HPDE6-E6E7 (cell line): ENCODE measurements at regions not wholly inside any gene's neighbourhood (a gene's known extent, or its start where the extent isn't known, plus 50 kb on each side); places are given as distances from the start of the nearest gene placed in this dataset.

Experiments used
- DNase-seq: peaks from one replicate; pipeline ENCODE4 v3.0.0; 2011; ENCODE audit warnings: missing footprints; ENCODE audit errors: extremely low spot score

DNA sequence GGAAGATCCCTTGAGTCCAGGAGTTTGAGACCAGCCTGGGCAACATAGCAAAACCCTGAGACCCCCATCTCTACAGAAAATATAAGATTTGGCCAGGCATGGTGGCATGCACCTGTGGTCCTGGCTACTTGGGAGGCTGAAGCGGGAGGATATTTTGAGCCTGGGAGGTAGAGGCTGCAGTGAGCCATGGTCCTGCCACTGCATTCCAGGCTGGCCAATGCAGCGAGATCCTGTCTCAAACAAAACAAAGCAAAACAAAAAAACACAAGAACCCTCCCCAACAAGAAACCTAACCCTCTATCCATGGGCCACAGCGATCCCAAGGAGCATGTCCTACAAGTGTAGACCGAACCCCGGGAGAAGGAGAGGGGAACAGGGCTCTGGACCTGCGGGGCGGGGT, 133.3 kb downstream of the MGAT5B start:
- DNase-seq: no peak

DNA sequence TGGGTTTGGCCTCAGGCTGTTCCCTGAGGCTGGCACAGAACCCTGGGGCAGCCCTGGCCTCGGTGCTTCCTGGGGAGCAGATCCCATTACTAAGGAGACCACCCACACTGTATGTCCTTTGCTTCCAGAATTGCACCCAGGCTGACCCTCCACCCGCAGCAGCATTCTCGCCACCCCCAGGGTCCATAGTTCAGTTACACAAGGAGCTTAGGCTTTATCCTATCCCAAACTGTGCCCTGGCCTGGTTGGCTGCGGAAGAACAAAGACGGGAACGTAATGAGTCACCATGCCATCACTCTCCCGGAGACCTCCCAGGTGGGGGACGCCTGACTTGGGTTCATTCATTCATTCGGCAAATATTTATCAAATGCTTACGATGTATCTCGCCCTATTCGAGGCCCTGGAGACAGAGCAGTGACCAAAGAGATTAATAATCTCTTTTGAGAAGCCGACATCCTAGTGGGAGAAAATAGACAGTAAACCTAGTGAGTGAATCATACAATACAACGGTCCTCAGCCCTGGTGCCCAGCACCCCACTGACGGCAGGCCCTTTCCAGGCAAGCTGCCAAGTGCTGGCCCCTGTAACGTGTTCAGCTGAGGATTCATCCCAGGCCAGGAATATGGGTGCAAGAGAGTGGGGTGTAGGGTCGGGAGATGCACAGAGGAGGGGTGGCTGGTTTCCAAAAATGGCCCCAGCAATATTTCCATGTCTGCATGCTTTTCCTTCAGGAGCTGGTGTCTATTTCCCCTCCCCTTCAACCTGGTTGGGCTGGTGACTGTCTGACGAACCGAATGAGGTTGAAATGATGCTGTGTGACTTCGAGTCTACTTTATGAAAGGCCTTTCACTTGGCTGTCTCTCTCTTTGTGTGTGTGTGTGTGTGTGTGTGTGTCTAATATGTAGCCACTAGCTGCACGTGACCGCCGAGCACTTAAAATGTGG, 134.2 kb downstream of the MGAT5B start:
- peak; percentile 81 for DNase-seq

DNA sequence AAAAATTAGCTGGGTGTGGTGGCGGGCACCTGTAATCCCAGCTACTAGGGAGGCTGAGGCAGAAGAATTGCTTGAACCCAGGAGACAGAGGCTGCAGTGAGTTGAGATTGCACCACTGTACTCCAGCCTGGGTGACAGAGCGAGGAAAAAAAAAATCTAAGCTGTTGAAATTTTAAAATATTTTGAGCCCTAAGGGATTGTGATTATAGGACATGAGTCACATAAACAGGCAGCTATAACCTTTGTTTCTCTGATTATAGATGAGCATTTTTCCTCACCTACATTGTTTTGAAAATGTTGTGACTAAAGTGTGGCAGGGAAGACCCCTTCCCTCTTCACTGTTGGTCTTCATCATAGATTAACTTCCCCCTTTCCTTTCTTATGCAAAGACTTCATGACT, 135.5 kb downstream of the MGAT5B start:
- no peak for DNase-seq

DNA sequence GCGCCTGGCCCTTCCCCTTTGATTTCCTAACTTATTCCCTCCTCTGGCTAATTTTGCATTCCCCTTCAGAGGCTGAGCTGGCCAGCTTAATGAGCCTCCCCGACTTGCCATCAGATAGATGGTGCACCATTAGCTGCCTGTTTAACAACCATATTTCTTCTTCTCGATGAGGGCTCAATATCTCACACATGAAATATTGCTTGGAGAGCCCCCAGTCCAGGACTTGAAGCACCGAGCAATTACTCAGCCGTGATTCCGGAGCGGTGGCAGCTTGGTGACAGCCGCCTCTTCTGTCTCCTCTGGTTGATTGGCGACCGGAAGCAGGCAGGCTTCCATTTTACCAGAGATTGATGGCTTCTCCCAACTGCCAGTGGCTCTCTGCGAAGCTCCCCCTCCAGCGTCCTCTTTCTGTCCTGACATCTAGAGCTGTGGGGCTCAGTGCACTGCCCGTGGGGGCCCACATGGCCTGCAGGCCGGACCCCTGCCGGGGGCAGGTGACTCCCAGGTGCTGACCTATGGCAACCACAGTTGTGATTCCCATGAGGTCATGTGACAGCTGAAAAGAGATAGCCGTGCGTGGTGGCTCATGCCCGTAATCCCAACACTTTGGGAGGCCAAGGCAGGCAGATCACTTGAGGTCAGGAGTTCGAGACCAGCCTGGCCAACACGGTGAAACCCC, 133.7 kb upstream of the SEC14L1 start:
- DNase-seq: no peak

DNA sequence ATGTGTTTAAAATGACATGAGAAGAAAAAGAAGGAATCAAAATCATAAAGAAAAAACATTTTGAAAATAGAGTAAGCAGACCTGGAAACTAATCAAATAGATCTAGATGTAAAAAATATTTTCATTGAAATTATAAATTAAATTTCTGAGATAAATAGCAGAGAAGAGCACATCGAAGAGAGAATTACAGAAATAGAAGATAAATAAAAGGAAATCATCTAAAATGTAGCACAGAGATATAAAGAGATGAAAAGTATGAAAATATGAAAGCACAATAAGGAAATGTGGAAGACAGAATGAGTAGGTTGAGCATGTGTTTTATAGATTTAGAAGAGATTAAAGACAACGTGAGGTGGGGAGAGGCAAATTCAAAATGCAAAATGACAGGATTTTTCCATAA, 130.9 kb upstream of the SEC14L1 start:
- no peak for DNase-seq

DNA sequence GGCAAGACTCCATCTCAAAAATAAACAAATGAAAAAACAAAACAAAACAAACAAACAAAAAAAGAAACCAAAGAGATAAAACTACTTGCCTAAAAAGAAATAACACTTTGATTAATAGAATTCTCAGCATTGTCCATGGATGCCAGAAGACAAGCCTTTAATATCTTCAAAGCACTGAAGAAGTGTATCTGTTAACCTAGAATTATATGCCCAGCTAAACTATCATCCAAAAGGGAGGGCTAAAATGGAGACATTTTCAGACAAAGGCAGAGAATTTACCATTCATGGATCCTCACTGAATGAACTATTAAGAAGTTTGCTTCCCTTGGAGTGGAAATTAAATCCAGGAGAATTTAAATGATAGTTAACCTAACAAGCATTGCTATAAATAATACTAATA, 130.1 kb upstream of the SEC14L1 start:
- DNase-seq: no peak

DNA sequence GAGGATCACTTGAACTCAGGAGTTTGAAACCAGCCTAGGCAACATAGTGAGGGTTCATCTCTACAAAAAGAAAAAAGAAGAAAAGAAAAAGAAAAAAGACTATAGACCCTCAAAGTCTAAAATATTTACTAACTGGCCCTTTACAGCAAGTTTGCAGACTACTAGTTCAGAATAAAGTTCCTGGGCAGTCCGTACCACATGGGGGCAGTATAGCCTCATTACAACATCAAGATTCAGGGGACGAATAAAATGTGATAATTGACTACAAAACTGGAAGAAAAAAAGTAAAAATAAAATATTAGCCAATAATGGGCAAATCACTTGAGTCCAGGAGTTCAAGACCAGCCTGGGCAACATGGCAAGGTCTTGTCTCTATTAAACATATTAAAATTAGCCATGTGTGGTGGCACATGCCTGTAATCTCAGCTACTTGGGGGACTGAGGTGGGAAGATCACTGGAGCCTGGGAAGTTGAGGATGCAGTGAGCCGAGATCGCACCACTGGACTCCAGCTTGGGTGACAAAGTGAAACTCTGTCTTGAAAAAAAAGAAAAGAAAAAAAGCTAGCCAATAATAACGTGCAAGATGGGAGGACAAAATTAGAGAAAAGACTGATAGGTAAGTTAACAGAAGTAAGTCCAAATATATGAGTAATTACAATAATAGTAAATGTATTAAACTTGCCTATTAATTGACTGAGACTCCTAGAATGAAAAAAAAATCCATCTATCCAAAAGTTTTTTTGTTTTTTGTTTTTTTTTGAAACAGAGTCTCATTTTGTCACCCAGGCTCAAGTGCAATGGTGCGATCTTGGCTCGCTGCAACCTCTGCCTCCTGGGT, 129.4 kb upstream of the SEC14L1 start:
- DNase-seq: no peak

DNA sequence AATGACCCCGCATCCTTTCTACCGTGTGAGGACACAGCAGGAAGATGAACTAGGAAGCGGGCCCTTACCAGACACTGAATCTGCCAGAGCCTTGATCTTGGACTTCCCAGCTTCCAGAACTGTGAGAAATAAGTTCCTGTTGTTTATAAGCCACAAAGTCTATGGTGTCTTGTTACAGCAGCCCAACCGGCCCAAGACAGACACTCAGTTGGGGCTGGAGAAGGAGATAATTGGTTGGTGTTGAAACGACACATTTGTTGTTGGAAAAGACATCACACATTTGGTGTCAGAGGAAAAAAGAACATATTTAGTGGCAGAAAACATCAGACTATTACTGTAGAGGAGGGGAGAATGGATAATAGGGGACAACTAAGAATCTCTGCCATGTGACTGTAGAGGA, 122.3 kb upstream of the SEC14L1 start:
- DNase-seq: no peak

DNA sequence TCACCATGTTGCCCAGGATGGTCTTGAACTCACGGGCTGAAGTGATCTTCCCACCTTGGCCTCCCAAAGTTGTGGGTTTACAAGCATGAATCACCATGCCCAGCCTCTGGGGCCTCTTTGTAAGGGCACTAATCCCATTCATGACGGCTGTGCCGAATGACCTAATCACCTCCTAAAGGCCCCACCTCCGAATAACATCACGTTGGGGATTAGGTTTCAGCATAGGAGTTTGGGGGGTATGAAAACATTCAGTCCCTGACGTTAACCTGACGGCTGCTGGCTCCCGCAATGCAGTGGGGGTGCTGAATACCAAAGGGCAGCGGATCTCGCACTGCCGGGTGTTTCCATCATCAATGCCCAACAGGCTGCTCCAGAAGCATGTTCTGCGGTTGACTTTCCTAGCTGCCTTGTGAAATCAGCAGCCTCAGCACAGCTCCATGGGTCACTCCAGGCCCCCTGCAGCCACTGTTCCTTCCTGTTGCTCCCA, 120.8 kb upstream of the SEC14L1 start:
- DNase-seq: no peak

- DNase-seq: no peak
These were observed 119.8 kb upstream of the SEC14L1 start for GRCh38 chr17:77020973-77021372.

DNA sequence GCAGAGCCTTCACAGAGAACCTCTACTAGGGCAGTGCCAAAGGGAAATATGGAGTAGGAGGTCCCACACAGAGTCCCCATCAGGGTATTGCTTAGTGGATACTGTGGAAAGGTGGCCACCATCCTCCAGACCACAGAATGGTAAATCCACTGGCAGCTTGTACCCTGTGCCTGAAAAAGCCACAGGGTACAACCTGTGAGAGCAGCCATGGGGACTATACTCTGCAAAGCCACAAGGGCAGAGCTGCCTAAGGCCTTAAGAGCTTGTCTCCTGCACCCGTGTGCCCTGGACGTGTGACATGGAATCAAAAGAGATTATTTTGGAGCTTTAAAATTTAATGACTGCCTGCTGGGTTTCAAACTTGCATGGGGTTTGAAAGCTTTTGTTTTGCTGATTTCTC, 118.0 kb upstream of the SEC14L1 start:
- no peak for DNase-seq

GRCh38 chr17:77025781-77026180, 115.0 kb upstream of the SEC14L1 start:
- no peak for DNase-seq

- DNase-seq: no peak
These were observed 113.4 kb upstream of the SEC14L1 start for GRCh38 chr17:77027271-77027889.

GRCh38 chr17:77028900-77029299, 111.9 kb upstream of the SEC14L1 start:
- DNase-seq: no peak

- DNase-seq: no peak
These were observed 107.8 kb upstream of the SEC14L1 start for GRCh38 chr17:77032929-77033328.

GRCh38 chr17:77033892-77034404, 106.8 kb upstream of the SEC14L1 start:
- no peak for DNase-seq

- no peak for DNase-seq
These were observed 105.9 kb upstream of the SEC14L1 start for GRCh38 chr17:77034677-77035424.

DNA sequence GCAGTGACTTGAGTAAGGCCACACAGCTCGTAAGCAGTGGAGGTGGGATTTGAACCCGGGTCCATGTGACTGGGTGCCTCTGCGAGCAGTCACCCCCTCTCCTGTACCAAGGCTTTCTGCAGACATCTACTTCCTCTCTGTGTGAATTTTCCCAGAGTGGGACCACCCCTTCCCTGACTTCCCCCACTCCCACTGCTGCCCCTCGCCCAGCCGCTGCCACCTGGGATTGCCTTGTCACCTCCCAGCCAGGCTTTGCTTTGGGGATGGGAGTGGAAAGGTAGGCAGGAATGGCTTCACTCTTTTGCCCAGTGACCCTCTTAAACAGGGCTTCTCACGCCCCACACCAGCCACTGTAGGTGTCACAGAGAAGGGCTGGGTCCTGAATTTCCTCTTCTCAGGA, 105.2 kb upstream of the SEC14L1 start:
- no peak for DNase-seq

DNA sequence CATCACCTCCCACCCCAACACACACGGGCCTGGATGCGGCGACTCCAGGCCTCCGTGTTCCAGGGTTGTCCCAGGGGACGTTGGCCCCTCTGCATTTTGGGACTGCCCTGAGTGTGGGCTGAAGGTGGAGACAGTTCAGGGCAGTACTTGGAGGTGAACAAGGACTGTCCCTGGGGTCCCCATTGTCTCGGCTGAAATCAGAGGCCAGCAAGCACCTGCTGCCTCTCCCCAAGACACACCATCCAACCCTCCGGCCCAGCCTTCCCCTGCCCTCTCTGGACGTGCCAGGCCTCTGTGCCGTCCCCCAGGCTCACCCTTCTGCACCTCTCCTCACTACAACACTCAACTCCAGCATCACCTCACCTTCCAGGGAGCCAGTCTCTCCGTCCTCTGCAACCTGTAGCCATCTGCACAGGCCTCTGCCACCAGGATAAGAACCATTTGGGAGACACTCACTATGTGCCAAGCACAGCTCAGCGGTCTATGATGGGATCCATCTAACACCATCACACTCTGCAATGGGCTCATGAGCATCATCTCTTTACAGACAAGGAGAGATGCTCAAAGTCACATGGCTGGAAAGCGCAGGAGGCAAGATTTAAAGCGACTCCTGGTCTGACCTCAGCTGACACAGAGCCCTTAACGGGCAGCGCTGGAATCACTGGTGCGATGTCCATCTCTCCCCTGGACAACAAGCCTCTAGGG, 104.5 kb upstream of the SEC14L1 start:
- DNase-seq: no peak

DNA sequence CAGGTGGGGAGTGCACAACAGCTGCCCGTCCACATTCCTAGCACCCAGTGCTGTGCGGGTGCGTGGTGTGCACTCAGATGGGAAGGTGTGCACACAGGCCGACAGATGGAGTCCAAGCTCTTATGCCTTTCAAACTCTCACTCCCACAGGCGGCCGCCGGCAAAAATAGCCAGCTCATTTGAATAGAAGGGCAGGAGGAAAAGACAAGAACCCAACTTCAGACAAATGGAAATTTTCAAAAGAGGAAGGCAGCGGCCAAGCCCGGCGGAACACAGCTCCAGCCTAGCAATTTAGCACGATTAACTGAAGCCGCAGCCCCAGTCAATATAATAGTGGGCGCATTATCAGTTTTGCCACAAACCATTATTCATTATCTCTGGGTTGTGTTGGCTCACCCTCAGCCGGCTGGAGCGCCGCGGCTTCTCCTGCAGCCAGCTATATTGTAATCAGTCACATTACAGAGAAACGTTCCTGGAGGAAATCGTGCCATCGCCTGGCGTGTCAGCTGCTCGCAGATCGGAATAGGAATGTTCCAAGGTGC, 103.9 kb upstream of the SEC14L1 start:
- peak; percentile 55 for DNase-seq
